ENCODE measurements at regions not wholly inside any gene's neighbourhood (a gene's known extent, or its start where the extent isn't known, plus 50 kb on each side); places are given as distances from the start of the nearest gene placed in this dataset.

DNA sequence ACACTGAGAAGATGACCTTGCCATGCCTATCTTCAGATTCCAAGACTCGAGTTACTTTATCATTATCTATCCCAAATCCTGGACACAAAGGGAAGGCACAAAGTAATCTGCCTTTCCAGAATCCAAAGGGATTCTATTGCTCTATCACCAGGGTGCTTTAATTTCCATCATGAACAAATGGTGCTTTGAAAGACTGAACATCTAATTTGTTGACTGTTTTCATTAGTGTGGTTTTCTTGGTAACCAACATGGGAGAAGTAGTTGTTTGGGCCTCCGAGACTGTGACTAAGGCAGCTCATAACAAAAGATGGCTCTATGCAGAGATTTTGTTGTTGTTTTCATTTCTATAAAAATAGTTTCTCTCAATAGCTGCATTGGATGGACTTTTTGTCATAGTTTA, 441.0 kb upstream of the SOX9 start:
- DNase-seq (ENCODE audit: low spot score) (no peak), ATAC-seq (no peak)
- no peak overlapping the region for H3K4me2 ChIP-seq
- Mint-ChIP-seq H3K4me3 (no peak overlapping the region), H3K27ac (no peak overlapping the region), H3K27me3 (ENCODE audit: insufficient read depth, low read depth, poor library complexity) (no peaks in the 10 kb centered on the region), H3K36me3 (ENCODE audit: low read depth) (no peaks in the 10 kb centered on the region), H3K9me3 (no peaks in the 10 kb centered on the region), H3K4me1 (no peaks in the 10 kb centered on the region)
- no peak overlapping the region for H3K27ac ChIP-seq (ENCODE audit: low read depth)
- no peaks in the 10 kb centered on the region for H3K36me3 ChIP-seq (ENCODE audit: insufficient read depth)
- TF ChIP-seq JUNB (IDR thresholded peaks at IDR 0.05; ENCODE audit: unreplicated experiment) (no peak), ZNF114 (CRISPR knock-in tag; IDR thresholded peaks at IDR 0.05) (no peak), ZNF331 (CRISPR knock-in tag; IDR thresholded peaks at IDR 0.05; ENCODE audit: low read depth) (no peak), CREB1 (CRISPR knock-in tag; IDR thresholded peaks at IDR 0.05; ENCODE audit: low read depth) (no peak), EZH2phosphoT487 (IDR thresholded peaks at IDR 0.05; ENCODE audit: unreplicated experiment) (no peak), EZH2 (IDR thresholded peaks at IDR 0.05; ENCODE audit: low read depth, unreplicated experiment) (no peak), POLR2AphosphoS5 (IDR thresholded peaks at IDR 0.05; ENCODE audit: low read depth) (no peak), NANOG (IDR thresholded peaks at IDR 0.05; ENCODE audit: borderline replicate concordance) (no peak), STAT1 (IDR thresholded peaks at IDR 0.05; ENCODE audit: unreplicated experiment) (no peak)
- TF ChIP-seq, protein P1, sequence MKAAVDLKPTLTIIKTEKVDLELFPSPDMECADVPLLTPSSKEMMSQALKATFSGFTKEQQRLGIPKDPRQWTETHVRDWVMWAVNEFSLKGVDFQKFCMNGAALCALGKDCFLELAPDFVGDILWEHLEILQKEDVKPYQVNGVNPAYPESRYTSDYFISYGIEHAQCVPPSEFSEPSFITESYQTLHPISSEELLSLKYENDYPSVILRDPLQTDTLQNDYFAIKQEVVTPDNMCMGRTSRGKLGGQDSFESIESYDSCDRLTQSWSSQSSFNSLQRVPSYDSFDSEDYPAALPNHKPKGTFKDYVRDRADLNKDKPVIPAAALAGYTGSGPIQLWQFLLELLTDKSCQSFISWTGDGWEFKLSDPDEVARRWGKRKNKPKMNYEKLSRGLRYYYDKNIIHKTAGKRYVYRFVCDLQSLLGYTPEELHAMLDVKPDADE (IDR thresholded peaks at IDR 0.05) = no peak
- TF ChIP-seq, protein P2, sequence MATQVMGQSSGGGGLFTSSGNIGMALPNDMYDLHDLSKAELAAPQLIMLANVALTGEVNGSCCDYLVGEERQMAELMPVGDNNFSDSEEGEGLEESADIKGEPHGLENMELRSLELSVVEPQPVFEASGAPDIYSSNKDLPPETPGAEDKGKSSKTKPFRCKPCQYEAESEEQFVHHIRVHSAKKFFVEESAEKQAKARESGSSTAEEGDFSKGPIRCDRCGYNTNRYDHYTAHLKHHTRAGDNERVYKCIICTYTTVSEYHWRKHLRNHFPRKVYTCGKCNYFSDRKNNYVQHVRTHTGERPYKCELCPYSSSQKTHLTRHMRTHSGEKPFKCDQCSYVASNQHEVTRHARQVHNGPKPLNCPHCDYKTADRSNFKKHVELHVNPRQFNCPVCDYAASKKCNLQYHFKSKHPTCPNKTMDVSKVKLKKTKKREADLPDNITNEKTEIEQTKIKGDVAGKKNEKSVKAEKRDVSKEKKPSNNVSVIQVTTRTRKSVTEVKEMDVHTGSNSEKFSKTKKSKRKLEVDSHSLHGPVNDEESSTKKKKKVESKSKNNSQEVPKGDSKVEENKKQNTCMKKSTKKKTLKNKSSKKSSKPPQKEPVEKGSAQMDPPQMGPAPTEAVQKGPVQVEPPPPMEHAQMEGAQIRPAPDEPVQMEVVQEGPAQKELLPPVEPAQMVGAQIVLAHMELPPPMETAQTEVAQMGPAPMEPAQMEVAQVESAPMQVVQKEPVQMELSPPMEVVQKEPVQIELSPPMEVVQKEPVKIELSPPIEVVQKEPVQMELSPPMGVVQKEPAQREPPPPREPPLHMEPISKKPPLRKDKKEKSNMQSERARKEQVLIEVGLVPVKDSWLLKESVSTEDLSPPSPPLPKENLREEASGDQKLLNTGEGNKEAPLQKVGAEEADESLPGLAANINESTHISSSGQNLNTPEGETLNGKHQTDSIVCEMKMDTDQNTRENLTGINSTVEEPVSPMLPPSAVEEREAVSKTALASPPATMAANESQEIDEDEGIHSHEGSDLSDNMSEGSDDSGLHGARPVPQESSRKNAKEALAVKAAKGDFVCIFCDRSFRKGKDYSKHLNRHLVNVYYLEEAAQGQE (IDR thresholded peaks at IDR 0.05; ENCODE audit: unreplicated experiment) = no peak
- TF ChIP-seq, protein P3, sequence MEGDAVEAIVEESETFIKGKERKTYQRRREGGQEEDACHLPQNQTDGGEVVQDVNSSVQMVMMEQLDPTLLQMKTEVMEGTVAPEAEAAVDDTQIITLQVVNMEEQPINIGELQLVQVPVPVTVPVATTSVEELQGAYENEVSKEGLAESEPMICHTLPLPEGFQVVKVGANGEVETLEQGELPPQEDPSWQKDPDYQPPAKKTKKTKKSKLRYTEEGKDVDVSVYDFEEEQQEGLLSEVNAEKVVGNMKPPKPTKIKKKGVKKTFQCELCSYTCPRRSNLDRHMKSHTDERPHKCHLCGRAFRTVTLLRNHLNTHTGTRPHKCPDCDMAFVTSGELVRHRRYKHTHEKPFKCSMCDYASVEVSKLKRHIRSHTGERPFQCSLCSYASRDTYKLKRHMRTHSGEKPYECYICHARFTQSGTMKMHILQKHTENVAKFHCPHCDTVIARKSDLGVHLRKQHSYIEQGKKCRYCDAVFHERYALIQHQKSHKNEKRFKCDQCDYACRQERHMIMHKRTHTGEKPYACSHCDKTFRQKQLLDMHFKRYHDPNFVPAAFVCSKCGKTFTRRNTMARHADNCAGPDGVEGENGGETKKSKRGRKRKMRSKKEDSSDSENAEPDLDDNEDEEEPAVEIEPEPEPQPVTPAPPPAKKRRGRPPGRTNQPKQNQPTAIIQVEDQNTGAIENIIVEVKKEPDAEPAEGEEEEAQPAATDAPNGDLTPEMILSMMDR (conservative IDR thresholded peaks at IDR 0.05; ENCODE audit: low read depth in 2 of 2) = no peak
- no peaks in the 10 kb centered on the region for H3K4me1 ChIP-seq (ENCODE audit: insufficient read depth)
- H3K79me2 ChIP-seq (replicated peaks; ENCODE audit: insufficient read depth) = no peaks in the 10 kb centered on the region
- no peak overlapping the region for H3K4me3 ChIP-seq
- no peaks in the 10 kb centered on the region for H4K20me1 ChIP-seq (replicated peaks; ENCODE audit: insufficient read depth)
- no peaks in the 10 kb centered on the region for H3F3A ChIP-seq (replicated peaks; ENCODE audit: low read depth)
- H3K9me2 ChIP-seq (ENCODE audit: insufficient read depth) = peaks cover 6% of the 10 kb centered on the region; the same call in 1 of the 2 replicates
- no peaks in the 10 kb centered on the region for H3K27me3 ChIP-seq (ENCODE audit: insufficient read depth)
- H2AFZ ChIP-seq = no peak overlapping the region

All from GM23338 (cell line).